IPS-NIHi11 (cell line): ENCODE measurements at regions not wholly inside any gene's neighbourhood (a gene's known extent, or its start where the extent isn't known, plus 50 kb on each side); places are given as distances from the start of the nearest gene placed in this dataset.

Source experiments
- DNase-seq: peaks from one replicate; pipeline ENCODE4 v3.0.0; 2012; ENCODE audit warnings: mixed read lengths, low spot score

GRCh38 chr2:239905884-239906654, 119.1 kb downstream of the NDUFA10 start:
- no peak for DNase-seq

- DNase-seq, result no peak
These were observed 119.8 kb downstream of the NDUFA10 start for GRCh38 chr2:239905306-239905705.

GRCh38 chr2:239904496-239904895, 120.6 kb downstream of the NDUFA10 start:
- no peak for DNase-seq

- no peak for DNase-seq
These were observed 121.3 kb downstream of the NDUFA10 start for GRCh38 chr2:239903803-239904202.

- DNase-seq, result no peak
These were observed 121.9 kb downstream of the NDUFA10 start for GRCh38 chr2:239903210-239903609.

- DNase-seq, result peak; percentile 58
These were observed 122.4 kb downstream of the NDUFA10 start for GRCh38 chr2:239902749-239903201.

- DNase-seq, result no peak
These were observed 126.7 kb downstream of the NDUFA10 start for GRCh38 chr2:239898292-239898925.

GRCh38 chr2:239897596-239898235, 127.4 kb downstream of the NDUFA10 start:
- DNase-seq, result no peak

- DNase-seq, result no peak
These were observed 129.1 kb downstream of the NDUFA10 start for GRCh38 chr2:239896075-239896474.

- no peak for DNase-seq
These were observed 129.5 kb downstream of the NDUFA10 start for GRCh38 chr2:239895669-239896068.

GRCh38 chr2:239895116-239895515, 130.0 kb downstream of the NDUFA10 start:
- no peak for DNase-seq

- no peak for DNase-seq
These were observed 130.9 kb downstream of the NDUFA10 start for GRCh38 chr2:239894276-239894675.

- DNase-seq, result no peak
These were observed 132.0 kb downstream of the NDUFA10 start for GRCh38 chr2:239893236-239893515.

- no peak for DNase-seq
These were observed 132.5 kb downstream of the NDUFA10 start for GRCh38 chr2:239892441-239893235.

- DNase-seq, result no peak
These were observed 133.4 kb downstream of the NDUFA10 start for GRCh38 chr2:239891698-239892097.

- DNase-seq, result no peak
These were observed 134.9 kb downstream of the NDUFA10 start for GRCh38 chr2:239890206-239890746.

- DNase-seq, result no peak
These were observed 135.5 kb downstream of the NDUFA10 start for GRCh38 chr2:239889641-239890121.

- no peak for DNase-seq
These were observed 137.5 kb downstream of the NDUFA10 start for GRCh38 chr2:239887604-239888003.

- no peak for DNase-seq
These were observed 138.4 kb downstream of the NDUFA10 start for GRCh38 chr2:239886781-239887180.

GRCh38 chr2:239884875-239885274, 140.3 kb downstream of the NDUFA10 start:
- DNase-seq, result no peak

GRCh38 chr2:239884051-239884405, 141.1 kb downstream of the NDUFA10 start:
- DNase-seq, result no peak
